Esophagus muscularis mucosa (tissue), 4 donors: ENCODE measurements at regions not wholly inside any gene's neighbourhood (a gene's known extent, or its start where the extent isn't known, plus 50 kb on each side); places are given as distances from the start of the nearest gene placed in this dataset.
A peak's percentile ranks its signal among the peaks of the same experiment; 100 is the strongest.

Experiments
- DNase-seq: peaks from one replicate; pipeline ENCODE4 v3.0.0-alpha.2; 2017; ENCODE audit errors: extremely low spot score
- H3K27ac ChIP-seq, 4 donors: fragments of 200-600 bp; sonication (generic); replicated peaks in 1 of 4; 1 replicate in 3 of 4; 2 replicates in 1 of 4; pipeline ENCODE4 v1.5.1; 2016 to 2019; ENCODE audit warnings: mild to moderate bottlenecking in 1 of 4
- H3K27me3 ChIP-seq, 4 donors: fragments of 200-600 bp; sonication (generic); one replicate each; pipeline versions ENCODE4 v1.5.1 to v1.6.0; 2016 to 2019
- H3K36me3 ChIP-seq, 4 donors: fragments of 200-600 bp; sonication (generic); one replicate each; pipeline ENCODE4 v1.5.1; 2016 to 2019
- H3K4me1 ChIP-seq, 4 donors: fragments of 200-600 bp; sonication (generic); one replicate each; pipeline ENCODE4 v1.5.1; 2016 to 2019
- H3K4me3 ChIP-seq, 4 donors: fragments of 200-600 bp; sonication (generic); 1 replicate in 2 of 4; 2 replicates in 2 of 4; pipeline ENCODE4 v1.5.1; 2016 to 2019; ENCODE audit warnings: mild to moderate bottlenecking in 4 of 4, moderate library complexity in 1 of 4
- H3K9me3 ChIP-seq, 4 donors: fragments of 200-600 bp; sonication (generic); 1 replicate in 3 of 4; 2 replicates in 1 of 4; pipeline ENCODE4 v1.5.1; 2016 to 2019
- CTCF ChIP-seq, 3 experiments: fragments of 200-600 bp in 2 of 3; fragments of 450-650 bp in 1 of 3; sonication (generic) in 2 of 3; IDR thresholded peaks; one replicate each; pipeline ENCODE4 v1.5.1; 2017 to 2019; ENCODE audit warnings: antibody characterized with exemption in 3 of 3, mild to moderate bottlenecking in 2 of 3, moderate library complexity in 1 of 3
- EP300 ChIP-seq: sonication (generic); formaldehyde crosslinking; IDR thresholded peaks from one replicate; pipeline ENCODE4 v1.6.1; 2017; ENCODE audit warnings: antibody characterized with exemption
- POLR2A ChIP-seq: fragments of 450-650 bp; IDR thresholded peaks from one replicate; pipeline ENCODE4 v1.6.1; 2017; ENCODE audit warnings: antibody characterized with exemption, moderate library complexity, mild to moderate bottlenecking, low read depth
- POLR2AphosphoS5 ChIP-seq, 2 donors: sonication (generic); formaldehyde crosslinking; IDR thresholded peaks; one replicate each; pipeline ENCODE4 v1.6.1; 2017; ENCODE audit warnings: antibody characterized with exemption in 2 of 2
- WGBS: methylation state at CpG from one replicate; pipeline ENCODE4 v1.1.5; 2018; 5-methylcytosine and 5-hydroxymethylcytosine counted together
- intact Hi-C: fragments of 100-400 bp; cut with DNase I; formaldehyde crosslinking; loops from one replicate; pipeline ENCODE4 v1.15.1; 2023

- DNase-seq, result no peak
- TF ChIP-seq EP300 (no peak), POLR2AphosphoS5 (IDR thresholded peaks at IDR 0.05) (no peak), CTCF (IDR thresholded peaks at IDR 0.05) (no peak), POLR2A (no peak)
- Histone ChIP-seq H3K27me3 (no peaks in the 10 kb centered on the region), H3K4me1 (no peaks in the 10 kb centered on the region), H3K4me3 (no peak overlapping the region), H3K9me3 (no peaks in the 10 kb centered on the region), H3K27ac (no peak overlapping the region), H3K36me3 (no peaks in the 10 kb centered on the region)
- WGBS, result 90% methylated on average over 7 of the region's 7 CpGs
- intact Hi-C loops, result no loop called here
These were observed 395.8 kb upstream of the RORA start for GRCh38 chr15:61624950-61625349.

GRCh38 chr15:61623746-61624145 lies 394.6 kb upstream of the RORA start:
- Histone ChIP-seq H3K27me3 (no peaks in the 10 kb centered on the region), H3K36me3 (no peaks in the 10 kb centered on the region), H3K4me1 (no peaks in the 10 kb centered on the region), H3K27ac (no peak overlapping the region), H3K9me3 (no peaks in the 10 kb centered on the region), H3K4me3 (no peak overlapping the region)
- TF ChIP-seq CTCF (IDR thresholded peaks at IDR 0.05) (no peak), POLR2A (no peak), EP300 (no peak), POLR2AphosphoS5 (IDR thresholded peaks at IDR 0.05) (no peak)
- intact Hi-C loops, result no loop called here
- WGBS, result 65% methylated on average over 15 of the region's 15 CpGs
- no peak for DNase-seq

- intact Hi-C loops, result no loop called here
- H3K36me3 ChIP-seq, result no peaks in the 10 kb centered on the region
- no peak for DNase-seq
- 90% methylated on average over 2 of the region's 2 CpGs for WGBS
- no peak overlapping the region for H3K27ac ChIP-seq
- H3K9me3 ChIP-seq, result peaks cover 0 to 9% (median under 1%) of the 10 kb centered on the region in 4 donors
- no peaks in the 10 kb centered on the region for H3K4me1 ChIP-seq
- TF ChIP-seq POLR2AphosphoS5 (IDR thresholded peaks at IDR 0.05) (no peak), CTCF (IDR thresholded peaks at IDR 0.05) (no peak), EP300 (no peak), POLR2A (no peak)
- H3K4me3 ChIP-seq, result no peak overlapping the region
- no peaks in the 10 kb centered on the region for H3K27me3 ChIP-seq
These were observed 392.8 kb upstream of the RORA start for GRCh38 chr15:61621865-61622264.

GRCh38 chr15:61621146-61621545 lies 392.0 kb upstream of the RORA start:
- intact Hi-C loops, result no loop called here
- no peaks in the 10 kb centered on the region for H3K36me3 ChIP-seq
- H3K27ac ChIP-seq, result no peak overlapping the region
- H3K9me3 ChIP-seq, result peaks cover 0 to 9% (median 2%) of the 10 kb centered on the region in 4 donors
- no peaks in the 10 kb centered on the region for H3K4me1 ChIP-seq
- no peaks in the 10 kb centered on the region for H3K27me3 ChIP-seq
- no peak for DNase-seq
- no peak overlapping the region for H3K4me3 ChIP-seq
- WGBS, result 6% methylated on average over 2 of the region's 2 CpGs
- TF ChIP-seq POLR2AphosphoS5 (IDR thresholded peaks at IDR 0.05) (no peak), CTCF (IDR thresholded peaks at IDR 0.05) (peak; percentile 43 to 49 (median 48)), EP300 (no peak), POLR2A (no peak)

- TF ChIP-seq POLR2A, result no peak
- no peak for TF ChIP-seq POLR2AphosphoS5 (IDR thresholded peaks at IDR 0.05)
- TF ChIP-seq CTCF (IDR thresholded peaks at IDR 0.05), result no peak
- no peak for TF ChIP-seq EP300
- H3K9me3 ChIP-seq, result peaks cover 0 to 14% (median 6%) of the 10 kb centered on the region in 4 donors
These were observed 391.0 kb upstream of the RORA start for GRCh38 chr15:61620151-61620550.

More at GRCh38 chr15:61620151-61620550, 391.0 kb upstream of the RORA start:
- intact Hi-C loops, result no loop called here
- no peaks in the 10 kb centered on the region for H3K4me1 ChIP-seq
- no peak overlapping the region for H3K4me3 ChIP-seq
- 74% methylated on average over 2 of the region's 2 CpGs for WGBS
- no peak for DNase-seq
- no peaks in the 10 kb centered on the region for H3K27me3 ChIP-seq
- no peaks in the 10 kb centered on the region for H3K36me3 ChIP-seq
- no peak overlapping the region for H3K27ac ChIP-seq
